Neural cell (in vitro differentiated cells): ENCODE measurements at regions not wholly inside any gene's neighbourhood (a gene's known extent, or its start where the extent isn't known, plus 50 kb on each side); places are given as distances from the start of the nearest gene placed in this dataset.

Experiments used
- H2AFZ ChIP-seq: fragments of 200-600, 300-800 bp; sonication (generic), shearing (Covaris generic); 2 replicates; pipeline ENCODE4 v1.6.0; 2014; ENCODE audit warnings: low read depth, mild to moderate bottlenecking, antibody characterized with exemption, low read length, moderate library complexity
- H3F3A ChIP-seq: fragments of 200-600 bp; shearing (Covaris generic); 2 replicates; pipeline ENCODE4 v1.6.1; 2016; ENCODE audit warnings: mild to moderate bottlenecking, moderate library complexity, mixed read lengths, antibody characterized with exemption, low read length; ENCODE audit not compliant: insufficient read depth, poor library complexity, severe bottlenecking
- H3K27ac ChIP-seq: fragments of 200-600, 300-800 bp; sonication (generic), shearing (Covaris generic); 2 replicates; pipeline ENCODE4 v1.5.1; 2014; ENCODE audit warnings: mild to moderate bottlenecking, low read length, moderate library complexity
- H3K27me3 ChIP-seq: fragments of 300-800, 200-600 bp; sonication (generic), shearing (Covaris generic); 2 replicates; pipeline ENCODE4 v1.6.0; 2014; ENCODE audit warnings: mild to moderate bottlenecking, low read depth, low read length, moderate library complexity; ENCODE audit not compliant: insufficient read depth
- H3K36me3 ChIP-seq: fragments of 300-800, 200-600 bp; sonication (generic), shearing (Covaris generic); 2 replicates; pipeline ENCODE4 v1.5.1; 2014; ENCODE audit warnings: mild to moderate bottlenecking, antibody characterized with exemption, low read length, moderate library complexity; ENCODE audit not compliant: insufficient read depth
- H3K4me2 ChIP-seq: fragments of 300-800, 200-600 bp; sonication (generic), shearing (Covaris generic); 2 replicates; pipeline ENCODE4 v1.6.0; 2014; ENCODE audit warnings: mild to moderate bottlenecking, low read length
- H3K4me3 ChIP-seq: fragments of 300-800, 200-600 bp; sonication (generic), shearing (Covaris generic); 2 replicates; pipeline ENCODE4 v1.5.1; 2014; ENCODE audit warnings: mild to moderate bottlenecking, low read length, moderate library complexity
- H3K79me2 ChIP-seq: fragments of 200-600 bp; shearing (Covaris generic); replicated peaks from 2 replicates; pipeline ENCODE4 v1.6.0; 2014; ENCODE audit warnings: mild to moderate bottlenecking, low read length, moderate library complexity; ENCODE audit not compliant: insufficient read depth
- H3K9ac ChIP-seq: fragments of 300-800, 200-600 bp; sonication (generic), shearing (Covaris generic); 2 replicates; pipeline ENCODE4 v1.6.1; 2016; ENCODE audit warnings: mild to moderate bottlenecking, low read length, mixed read lengths
- H3K9me2 ChIP-seq: fragments of 200-600 bp; shearing (Covaris generic); 2 replicates; pipeline ENCODE4 v1.6.1; 2016; ENCODE audit warnings: mild to moderate bottlenecking, low read length, mixed read lengths; ENCODE audit not compliant: insufficient read depth
- H3K9me3 ChIP-seq: fragments of 200-600, 300-800 bp; sonication (generic), shearing (Covaris generic); 2 replicates; pipeline ENCODE4 v1.6.1; 2016; ENCODE audit warnings: mild to moderate bottlenecking, mixed run types, low read length, moderate library complexity, mixed read lengths
- H4K20me1 ChIP-seq: fragments of 200-600 bp; shearing (Covaris generic); 2 replicates; pipeline ENCODE4 v1.6.1; 2016; ENCODE audit warnings: mild to moderate bottlenecking, mixed run types; ENCODE audit not compliant: insufficient read depth
- CTCF ChIP-seq: fragments of 450-650 bp; IDR thresholded peaks from 2 replicates; pipeline ENCODE4 v1.5.1; 2014; ENCODE audit warnings: antibody characterized with exemption, mild to moderate bottlenecking, moderate library complexity; ENCODE audit not compliant: poor library complexity, severe bottlenecking
- EP300 ChIP-seq: fragments of 450-650 bp; conservative IDR thresholded peaks from 2 replicates; pipeline ENCODE4 v1.6.1; 2014; ENCODE audit warnings: antibody characterized with exemption, mild to moderate bottlenecking, moderate library complexity; ENCODE audit not compliant: poor library complexity, severe bottlenecking
- EZH2 ChIP-seq: fragments of 200-600, 300-800 bp; shearing (Covaris generic), sonication (generic); IDR thresholded peaks from 2 replicates; pipeline ENCODE4 v1.6.1; 2014; ENCODE audit warnings: antibody characterized with exemption, low read length, borderline replicate concordance, mild to moderate bottlenecking; ENCODE audit not compliant: insufficient read depth, poor library complexity, severe bottlenecking
- MXI1 ChIP-seq: fragments of 450-650 bp; conservative IDR thresholded peaks from 2 replicates; pipeline ENCODE4 v1.6.1; 2014; ENCODE audit warnings: antibody characterized with exemption, mild to moderate bottlenecking; ENCODE audit not compliant: poor library complexity, severe bottlenecking
- POLR2AphosphoS5 ChIP-seq: IDR thresholded peaks from 2 replicates; pipeline ENCODE4 v1.6.1; 2012
- RAD21 ChIP-seq: fragments of 450-650 bp; conservative IDR thresholded peaks from 2 replicates; pipeline ENCODE4 v1.6.1; 2014; ENCODE audit warnings: antibody characterized with exemption, mild to moderate bottlenecking, moderate library complexity
- SMC3 ChIP-seq: fragments of 450-650 bp; conservative IDR thresholded peaks from 2 replicates; pipeline ENCODE4 v1.6.1; 2014; ENCODE audit warnings: antibody characterized with exemption, mild to moderate bottlenecking, moderate library complexity; ENCODE audit not compliant: poor library complexity
- TAF1 ChIP-seq: IDR thresholded peaks from 2 replicates; pipeline ENCODE4 v1.6.1; 2012; ENCODE audit warnings: low read depth
- TF ChIP-seq, protein P1 (sequence below): IDR thresholded peaks from 2 replicates; pipeline ENCODE4 v1.6.1; 2012; ENCODE audit warnings: borderline replicate concordance

DNA sequence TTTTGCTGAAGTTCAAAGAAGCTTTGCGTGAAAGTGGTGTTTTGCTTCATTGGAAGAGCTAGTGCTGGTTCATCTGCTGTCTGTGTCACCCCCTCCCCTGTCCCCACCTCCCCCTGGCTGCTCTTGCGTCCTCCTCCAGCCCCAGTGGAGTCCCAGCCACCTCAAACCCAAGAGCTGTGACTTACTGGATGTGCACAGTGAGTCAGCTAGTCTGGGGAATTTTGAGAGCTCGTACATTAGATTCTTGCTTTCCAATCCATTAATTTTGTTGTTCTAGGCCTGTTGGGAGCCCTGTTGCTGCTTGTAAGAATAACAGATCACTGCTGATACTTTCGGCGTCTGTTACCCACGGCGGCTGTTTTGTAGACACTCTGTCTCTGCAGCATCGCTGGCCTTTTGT is 412.1 kb downstream of the TSN start:
- H3F3A ChIP-seq = no peaks in the 10 kb centered on the region
- TF ChIP-seq SMC3 (no peak), TAF1 (no peak), POLR2AphosphoS5 (no peak), CTCF (no peak), RAD21 (no peak), MXI1 (no peak), EP300 (no peak), EZH2 (no peak)
- TF ChIP-seq, protein P1, sequence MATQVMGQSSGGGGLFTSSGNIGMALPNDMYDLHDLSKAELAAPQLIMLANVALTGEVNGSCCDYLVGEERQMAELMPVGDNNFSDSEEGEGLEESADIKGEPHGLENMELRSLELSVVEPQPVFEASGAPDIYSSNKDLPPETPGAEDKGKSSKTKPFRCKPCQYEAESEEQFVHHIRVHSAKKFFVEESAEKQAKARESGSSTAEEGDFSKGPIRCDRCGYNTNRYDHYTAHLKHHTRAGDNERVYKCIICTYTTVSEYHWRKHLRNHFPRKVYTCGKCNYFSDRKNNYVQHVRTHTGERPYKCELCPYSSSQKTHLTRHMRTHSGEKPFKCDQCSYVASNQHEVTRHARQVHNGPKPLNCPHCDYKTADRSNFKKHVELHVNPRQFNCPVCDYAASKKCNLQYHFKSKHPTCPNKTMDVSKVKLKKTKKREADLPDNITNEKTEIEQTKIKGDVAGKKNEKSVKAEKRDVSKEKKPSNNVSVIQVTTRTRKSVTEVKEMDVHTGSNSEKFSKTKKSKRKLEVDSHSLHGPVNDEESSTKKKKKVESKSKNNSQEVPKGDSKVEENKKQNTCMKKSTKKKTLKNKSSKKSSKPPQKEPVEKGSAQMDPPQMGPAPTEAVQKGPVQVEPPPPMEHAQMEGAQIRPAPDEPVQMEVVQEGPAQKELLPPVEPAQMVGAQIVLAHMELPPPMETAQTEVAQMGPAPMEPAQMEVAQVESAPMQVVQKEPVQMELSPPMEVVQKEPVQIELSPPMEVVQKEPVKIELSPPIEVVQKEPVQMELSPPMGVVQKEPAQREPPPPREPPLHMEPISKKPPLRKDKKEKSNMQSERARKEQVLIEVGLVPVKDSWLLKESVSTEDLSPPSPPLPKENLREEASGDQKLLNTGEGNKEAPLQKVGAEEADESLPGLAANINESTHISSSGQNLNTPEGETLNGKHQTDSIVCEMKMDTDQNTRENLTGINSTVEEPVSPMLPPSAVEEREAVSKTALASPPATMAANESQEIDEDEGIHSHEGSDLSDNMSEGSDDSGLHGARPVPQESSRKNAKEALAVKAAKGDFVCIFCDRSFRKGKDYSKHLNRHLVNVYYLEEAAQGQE = no peak
- no peaks in the 10 kb centered on the region for H3K79me2 ChIP-seq
- H3K9me3 ChIP-seq = no peaks in the 10 kb centered on the region
- H3K9me2 ChIP-seq = no peaks in the 10 kb centered on the region
- H3K27me3 ChIP-seq = no peaks in the 10 kb centered on the region
- H3K36me3 ChIP-seq = no peaks in the 10 kb centered on the region
- no peak overlapping the region for H3K9ac ChIP-seq
- H3K4me2 ChIP-seq = no peak overlapping the region
- no peak overlapping the region for H3K27ac ChIP-seq
- H4K20me1 ChIP-seq = no peaks in the 10 kb centered on the region
- H2AFZ ChIP-seq = no peak overlapping the region
- H3K4me3 ChIP-seq = no peak overlapping the region

- H3K9ac ChIP-seq = no peak overlapping the region
- H3K27me3 ChIP-seq = no peaks in the 10 kb centered on the region
Observed at GRCh38 chr2:122168799-122169198, 413.3 kb downstream of the TSN start.

More at GRCh38 chr2:122168799-122169198, 413.3 kb downstream of the TSN start:
- Histone ChIP-seq H3K4me2 (no peak overlapping the region), H3F3A (no peaks in the 10 kb centered on the region), H3K79me2 (no peaks in the 10 kb centered on the region), H3K36me3 (no peaks in the 10 kb centered on the region), H3K27ac (no peak overlapping the region), H4K20me1 (no peaks in the 10 kb centered on the region), H3K9me2 (no peaks in the 10 kb centered on the region), H3K4me3 (no peak overlapping the region), H2AFZ (no peak overlapping the region), H3K9me3 (no peaks in the 10 kb centered on the region)
- no peak for TF ChIP-seq POLR2AphosphoS5
- no peak for TF ChIP-seq RAD21
- TF ChIP-seq CTCF = no peak
- TF ChIP-seq MXI1 = no peak
- TF ChIP-seq, protein P1 = no peak
- no peak for TF ChIP-seq TAF1
- no peak for TF ChIP-seq EP300
- TF ChIP-seq EZH2 = no peak
